GM12892 (cell line): ENCODE measurements at regions not wholly inside any gene's neighbourhood (a gene's known extent, or its start where the extent isn't known, plus 50 kb on each side); places are given as distances from the start of the nearest gene placed in this dataset.
"Not testable (repeated sequence)": the region's sequence is repeated elsewhere in the genome, so short reads cannot be mapped to it uniquely, and the experiment has no call there.

Experiments used
- DNase-seq: peaks from one replicate; pipeline ENCODE4 v3.0.0; 2011; ENCODE audit not compliant: insufficient read length
- FAIRE-seq: peaks from 2 replicates; lab custom pipeline; 2011; peaks lifted over from hg19 to GRCh38; lab: Jason Lieb, UNC
- POLR2A ChIP-seq: IDR thresholded peaks from 2 replicates; pipeline ENCODE4 v1.6.1; 2011; ENCODE audit warnings: low read depth, low read length, control low read depth
- POLR2AphosphoS5 ChIP-seq: IDR thresholded peaks from 2 replicates; pipeline ENCODE4 v1.6.1; 2011; ENCODE audit warnings: low read depth, low read length, control low read depth
- TAF1 ChIP-seq: IDR thresholded peaks from 2 replicates; pipeline ENCODE4 v1.6.1; 2011; ENCODE audit warnings: low read depth, mild to moderate bottlenecking, control low read depth, low read length, borderline replicate concordance

DNA sequence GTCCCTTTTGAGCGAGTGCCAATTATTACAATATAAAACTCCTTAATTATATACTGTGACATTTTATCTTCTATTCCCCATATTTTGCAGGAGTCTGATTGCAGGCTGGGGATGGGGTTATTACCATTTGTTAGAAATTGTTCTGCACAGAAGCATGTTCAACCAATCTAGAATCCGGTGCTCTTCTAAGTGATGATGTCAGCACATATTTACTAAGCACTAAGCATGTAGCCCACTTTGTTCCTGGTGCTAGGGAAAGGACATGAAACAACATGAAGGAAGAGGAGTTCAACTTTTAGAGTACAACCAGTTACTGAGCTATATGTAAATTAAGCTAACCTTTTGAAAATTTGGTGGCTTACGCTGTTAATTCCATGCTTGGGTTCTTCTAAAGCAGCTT lies 52.8 kb upstream of the IL1RAPL2 start:
- TF ChIP-seq POLR2AphosphoS5: no peak
- TF ChIP-seq POLR2A: no peak
- TF ChIP-seq TAF1: no peak
- FAIRE-seq (no peak), DNase-seq (no peak)

DNA sequence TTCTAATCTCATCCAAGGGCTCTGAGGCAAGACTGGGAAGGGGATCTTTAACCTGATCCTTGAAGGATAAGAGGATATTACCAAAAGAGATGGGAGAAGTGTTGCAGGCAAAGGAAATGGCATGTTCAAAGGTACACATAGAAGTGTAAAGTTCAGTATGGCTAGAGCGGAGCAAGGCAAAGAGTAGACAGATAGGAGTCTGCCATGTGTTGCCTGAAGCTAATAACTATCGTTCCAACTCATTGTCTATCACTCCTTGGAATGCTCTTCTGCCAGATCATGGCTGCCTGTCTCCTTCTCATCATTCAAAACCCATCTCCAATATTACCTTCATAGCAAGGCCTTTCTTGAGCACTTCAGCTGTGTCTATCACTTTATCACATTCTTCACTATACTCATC lies 55.2 kb upstream of the IL1RAPL2 start:
- DNase-seq: no peak
- FAIRE-seq: no peak
- TF ChIP-seq POLR2AphosphoS5 (no peak), TAF1 (no peak), POLR2A (no peak)

DNA sequence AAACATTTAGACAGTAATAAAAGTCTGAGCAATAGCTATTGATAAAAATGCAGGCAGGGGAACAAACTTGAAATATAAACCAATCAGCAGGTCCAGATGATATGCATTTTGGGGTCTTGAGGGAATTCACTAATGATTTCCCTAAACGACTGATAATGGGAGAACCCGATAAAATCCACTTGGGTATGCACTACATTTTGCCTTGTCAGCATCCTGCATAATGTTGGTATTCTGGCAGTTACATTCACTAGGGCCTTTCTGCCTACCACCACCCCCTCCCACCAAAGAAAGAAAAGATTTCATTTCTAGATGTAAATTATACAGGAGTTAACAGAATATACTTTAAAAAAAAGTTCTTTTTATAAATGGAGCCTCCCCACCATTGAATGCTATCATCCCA lies 63.5 kb upstream of the IL1RAPL2 start:
- no peak for DNase-seq
- no peak for FAIRE-seq
- TF ChIP-seq POLR2A (no peak), TAF1 (no peak), POLR2AphosphoS5 (no peak)

DNA sequence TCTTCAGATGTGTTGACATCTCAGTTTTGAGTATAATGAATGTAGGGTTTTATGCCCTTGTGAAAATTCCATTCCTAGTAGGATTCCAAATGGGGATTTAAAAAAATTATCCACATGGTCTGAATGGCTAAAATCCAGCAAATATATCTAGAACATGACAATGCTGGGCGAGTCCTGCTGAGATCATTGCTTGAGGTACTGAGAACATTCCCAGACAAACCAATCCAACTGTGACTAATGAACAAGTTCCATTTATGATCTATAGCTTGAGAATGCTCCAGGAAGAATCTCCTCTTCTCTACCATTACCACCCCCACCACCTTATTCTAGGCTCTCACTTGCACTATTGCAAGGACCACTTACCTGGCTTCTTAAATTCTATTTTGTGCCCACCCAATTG lies 77.2 kb upstream of the IL1RAPL2 start:
- TF ChIP-seq POLR2AphosphoS5 (no peak), POLR2A (no peak), TAF1 (no peak)
- no peak for FAIRE-seq
- no peak for DNase-seq

DNA sequence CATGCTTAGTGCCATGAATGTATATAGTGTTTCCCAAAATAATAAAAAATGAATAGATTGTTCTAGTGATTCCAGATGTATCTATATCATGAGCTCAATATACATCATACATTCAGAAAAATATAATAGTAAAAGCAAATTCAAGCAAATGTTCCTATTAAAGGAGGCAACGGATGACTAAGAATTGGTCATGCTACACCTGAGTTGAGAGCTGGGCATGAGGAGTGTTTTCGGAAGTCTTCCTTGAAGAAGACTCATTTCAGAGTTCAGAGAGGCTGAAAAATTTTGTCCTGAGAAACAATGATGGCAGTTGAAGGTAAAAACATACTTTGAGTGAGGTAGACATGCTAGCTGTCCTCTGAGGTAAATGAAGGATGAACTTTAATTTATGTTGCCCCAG lies 79.3 kb upstream of the IL1RAPL2 start:
- no peak for TF ChIP-seq POLR2AphosphoS5
- TF ChIP-seq TAF1: no peak
- TF ChIP-seq POLR2A: no peak
- DNase-seq: no peak
- FAIRE-seq: no peak

DNA sequence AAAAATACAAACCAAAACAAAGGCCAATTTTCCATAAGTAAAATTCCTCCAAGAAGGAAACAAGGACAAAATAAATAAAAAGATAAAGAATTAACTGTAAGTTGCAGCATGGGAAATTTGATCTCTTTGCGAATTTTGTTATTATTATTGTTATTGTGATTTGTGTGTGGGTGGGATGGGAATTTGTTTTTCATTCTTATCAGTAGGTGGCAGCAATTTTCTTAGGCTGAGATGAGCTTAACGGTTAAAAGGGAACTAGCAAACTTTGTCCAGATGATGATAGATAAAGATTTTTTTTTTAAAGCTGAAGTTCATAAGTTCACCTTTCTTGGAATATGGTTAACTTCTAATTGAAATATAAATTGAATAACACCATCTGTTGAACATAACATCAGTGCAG lies 83.2 kb upstream of the IL1RAPL2 start:
- FAIRE-seq (no peak), DNase-seq (no peak)
- TF ChIP-seq POLR2A (no peak), POLR2AphosphoS5 (no peak), TAF1 (no peak)

DNA sequence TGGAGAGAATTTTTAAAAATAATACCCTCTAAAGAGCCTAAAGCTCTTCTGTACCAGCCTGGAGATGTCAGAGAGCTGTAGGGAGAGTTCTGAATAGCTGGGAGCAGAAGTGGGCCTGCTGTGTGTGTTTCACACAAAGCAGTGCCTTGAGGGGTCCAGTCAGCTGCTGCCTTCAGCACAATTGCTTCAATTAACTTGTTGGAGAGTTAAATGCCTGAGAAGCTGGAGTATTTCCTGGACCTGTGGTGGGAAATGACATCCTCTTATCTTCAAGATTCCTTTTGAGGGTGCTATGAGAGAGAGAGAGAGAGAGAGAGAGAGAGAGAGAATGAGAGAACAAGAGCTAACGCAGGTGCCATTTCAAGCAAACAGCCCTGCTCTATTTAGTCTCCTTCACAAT lies 96.2 kb upstream of the IL1RAPL2 start:
- FAIRE-seq (no peak), DNase-seq (no peak)
- TF ChIP-seq POLR2AphosphoS5 (no peak), POLR2A (no peak), TAF1 (no peak)

DNA sequence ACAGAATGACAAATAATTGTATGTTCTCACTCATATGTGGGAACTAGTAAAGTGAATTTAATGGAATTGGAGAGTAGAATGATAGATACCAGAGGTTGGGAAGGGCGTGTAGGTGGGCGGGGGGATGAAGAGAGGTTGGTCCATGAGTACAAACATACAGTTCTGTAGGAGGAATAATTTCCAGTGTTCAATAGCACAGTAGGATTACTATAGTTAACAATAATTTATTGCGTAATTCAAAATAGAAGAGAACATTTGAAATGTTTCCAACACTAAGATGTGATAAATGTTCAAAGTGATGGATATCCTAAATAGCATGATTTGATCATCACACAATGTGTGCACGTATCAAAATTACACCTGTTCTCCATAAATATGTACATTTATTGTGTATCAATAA lies 106.2 kb upstream of the IL1RAPL2 start:
- DNase-seq (no peak), FAIRE-seq (no peak)
- TF ChIP-seq TAF1 (no peak), POLR2AphosphoS5 (no peak), POLR2A (no peak)

DNA sequence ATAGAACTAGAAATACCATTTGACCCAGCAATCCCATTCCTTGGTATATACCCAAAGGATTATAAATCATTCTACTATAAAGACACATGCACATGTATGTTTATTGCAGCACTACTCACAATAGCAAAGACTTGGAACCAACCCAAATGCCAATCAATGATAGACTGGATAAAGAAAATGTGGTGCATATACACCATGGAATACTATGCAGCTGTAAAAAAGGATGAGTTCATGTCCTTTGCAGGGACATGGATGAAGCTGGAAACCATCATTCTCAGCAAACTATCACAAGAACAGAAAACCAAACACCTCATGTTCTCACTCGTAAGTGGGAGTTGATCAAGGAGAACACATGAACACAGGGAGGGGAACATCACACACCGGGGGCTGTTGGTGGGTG lies 108.9 kb upstream of the IL1RAPL2 start:
- DNase-seq, FAIRE-seq: not testable (repeated sequence)

DNA sequence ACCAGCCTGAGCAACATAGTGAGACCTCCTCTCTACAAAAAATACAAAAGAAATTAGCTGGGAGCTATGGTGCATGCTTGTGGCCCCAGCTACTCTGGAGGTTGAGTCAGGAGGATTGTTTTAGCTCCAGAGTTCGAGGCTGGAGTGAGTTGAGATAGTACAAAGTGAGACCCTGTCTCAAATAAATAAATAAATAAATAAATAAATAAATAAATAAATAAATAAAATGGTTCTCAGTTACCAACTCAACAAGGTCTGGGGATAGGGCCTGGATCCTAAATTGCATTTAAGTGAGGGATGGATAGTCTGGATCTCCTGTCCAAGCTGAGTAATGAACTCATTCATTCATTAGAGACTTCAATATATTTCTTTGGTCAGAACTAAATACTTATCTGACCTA lies 115.7 kb upstream of the IL1RAPL2 start:
- TF ChIP-seq TAF1 (no peak), POLR2A (no peak), POLR2AphosphoS5 (no peak)
- DNase-seq (no peak), FAIRE-seq (no peak)

DNA sequence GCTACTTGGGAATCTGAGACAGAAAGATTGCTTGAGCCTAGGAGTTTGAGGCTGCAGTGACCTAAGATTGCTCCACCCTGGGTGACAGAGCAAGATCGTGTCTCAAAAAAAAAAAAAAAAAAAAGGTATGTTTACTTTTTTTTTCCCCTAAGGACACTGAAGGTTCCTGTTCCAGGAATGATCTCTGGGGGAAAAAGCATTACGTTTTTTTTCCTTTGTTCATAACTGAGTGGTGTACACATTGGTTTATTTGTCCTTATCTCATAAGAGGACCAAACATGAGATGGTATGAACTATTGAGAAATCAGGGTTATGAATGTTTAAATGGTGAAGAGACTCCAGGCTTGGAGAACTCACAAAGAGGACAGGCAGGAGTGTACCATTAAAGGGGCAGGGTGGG lies 120.4 kb upstream of the IL1RAPL2 start:
- TF ChIP-seq POLR2A: no peak
- no peak for TF ChIP-seq POLR2AphosphoS5
- TF ChIP-seq TAF1: no peak
- DNase-seq (no peak), FAIRE-seq (no peak)

DNA sequence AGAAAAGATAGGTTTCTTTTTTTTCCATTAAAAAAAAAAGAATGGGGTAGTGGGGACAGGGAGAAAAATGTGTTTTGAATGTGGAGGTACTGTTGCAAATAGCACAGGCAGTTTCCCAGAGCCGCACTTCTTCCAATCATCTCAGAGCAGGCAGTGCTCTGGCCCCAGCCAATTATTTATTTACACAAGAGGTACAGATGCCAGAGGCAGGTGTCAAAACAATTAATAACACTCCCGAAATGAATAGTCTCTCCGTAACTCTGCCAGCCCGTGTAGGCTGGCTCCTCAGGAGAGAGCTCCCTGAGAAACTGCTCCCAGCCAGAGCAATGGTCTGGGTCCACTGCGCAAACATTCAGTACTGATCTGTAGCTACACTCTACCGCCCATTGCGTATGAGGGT lies 130.8 kb upstream of the IL1RAPL2 start:
- no peak for DNase-seq
- TF ChIP-seq TAF1 (no peak), POLR2A (no peak), POLR2AphosphoS5 (no peak)
- no peak for FAIRE-seq

DNA sequence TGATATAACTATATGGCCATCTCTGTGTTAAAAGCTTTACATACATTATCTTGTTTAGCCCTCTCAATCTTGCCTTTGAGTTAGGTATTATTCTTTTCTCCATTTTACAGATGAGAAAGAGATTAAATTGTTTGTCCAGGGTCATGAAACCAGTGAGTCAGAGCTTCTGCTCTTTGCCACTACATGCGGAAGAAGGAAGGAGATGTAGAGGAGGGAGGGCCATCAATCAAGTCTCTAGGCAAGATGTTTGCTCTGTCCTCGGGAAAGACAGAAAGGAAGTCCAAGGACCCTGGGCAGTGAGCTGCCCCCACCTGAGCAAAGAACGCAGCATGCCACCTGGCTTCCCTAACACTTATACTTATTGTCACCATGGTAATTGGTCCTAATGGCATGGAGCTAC lies 133.7 kb upstream of the IL1RAPL2 start:
- DNase-seq: no peak
- no peak for TF ChIP-seq POLR2A
- no peak for TF ChIP-seq POLR2AphosphoS5
- no peak for TF ChIP-seq TAF1

More for the DNA sequence above, 133.7 kb upstream of the IL1RAPL2 start:
- no peak for FAIRE-seq
